Trophoblast cell (in vitro differentiated cells and primary cell): ENCODE measurements at regions not wholly inside any gene's neighbourhood (a gene's known extent, or its start where the extent isn't known, plus 50 kb on each side); places are given as distances from the start of the nearest gene placed in this dataset.

Experiments used
- DNase-seq, 2 donors: peaks; one replicate each; pipeline ENCODE4 v3.0.0-alpha.2; 2016
- H2AFZ ChIP-seq: 2 replicates; pipeline ENCODE4 v1.6.1; 2013; ENCODE audit warnings: low read length, moderate library complexity, mild to moderate bottlenecking; ENCODE audit not compliant: insufficient read depth, poor library complexity
- H2AK5ac ChIP-seq: 2 replicates; pipeline ENCODE4 v1.6.1; 2013; ENCODE audit warnings: mild to moderate bottlenecking, low read length
- H2BK120ac ChIP-seq: 2 replicates; pipeline ENCODE4 v1.6.1; 2013; ENCODE audit warnings: low read length, mild to moderate bottlenecking, moderate library complexity; ENCODE audit not compliant: insufficient read depth, poor library complexity
- H2BK12ac ChIP-seq: 2 replicates; pipeline ENCODE4 v1.6.1; 2013; ENCODE audit warnings: mild to moderate bottlenecking, low read length, moderate library complexity
- H2BK5ac ChIP-seq: 2 replicates; pipeline ENCODE4 v1.6.1; 2013; ENCODE audit warnings: low read length, low read depth, moderate library complexity, mild to moderate bottlenecking; ENCODE audit not compliant: poor library complexity
- H3K14ac ChIP-seq: 2 replicates; pipeline ENCODE4 v1.6.1; 2013; ENCODE audit warnings: mild to moderate bottlenecking, low read length
- H3K18ac ChIP-seq: 2 replicates; pipeline ENCODE4 v1.6.1; 2013; ENCODE audit warnings: mild to moderate bottlenecking, low read length
- H3K23ac ChIP-seq: 2 replicates; pipeline ENCODE4 v1.6.1; 2013; ENCODE audit warnings: low read length
- H3K27ac ChIP-seq: 2 replicates; pipeline ENCODE4 v1.5.1; 2013; ENCODE audit warnings: low read depth, mild to moderate bottlenecking, inconsistent platforms, low read length, moderate library complexity
- H3K27me3 ChIP-seq: 2 replicates; pipeline ENCODE4 v1.6.1; 2013; ENCODE audit warnings: inconsistent platforms, mild to moderate bottlenecking, low read length, moderate library complexity; ENCODE audit not compliant: insufficient read depth
- H3K36me3 ChIP-seq, 2 experiments: 1 replicate in 1 of 2; 2 replicates in 1 of 2; pipeline ENCODE4 v1.6.1; 2013; ENCODE audit warnings: low read length in 2 of 2, mild to moderate bottlenecking in 2 of 2, moderate library complexity in 1 of 2; ENCODE audit not compliant: insufficient read depth in 2 of 2, control insufficient read depth in 1 of 2
- H3K4ac ChIP-seq: 2 replicates; pipeline ENCODE4 v1.6.1; 2013; ENCODE audit warnings: low read depth, mild to moderate bottlenecking, low read length, moderate library complexity
- H3K4me1 ChIP-seq, 2 experiments: 1 replicate in 1 of 2; 2 replicates in 1 of 2; pipeline ENCODE4 v1.6.1; 2013; ENCODE audit warnings: low read length in 2 of 2, mild to moderate bottlenecking in 2 of 2, moderate library complexity in 1 of 2; ENCODE audit not compliant: insufficient read depth in 2 of 2, control insufficient read depth in 1 of 2
- H3K4me2 ChIP-seq: 2 replicates; pipeline ENCODE4 v1.6.1; 2013; ENCODE audit warnings: inconsistent platforms, mild to moderate bottlenecking, low read length, moderate library complexity
- H3K4me3 ChIP-seq: 2 replicates; pipeline ENCODE4 v1.5.1; 2013; ENCODE audit warnings: mild to moderate bottlenecking, low read depth, low read length, inconsistent platforms
- H3K79me1 ChIP-seq: one replicate; pipeline ENCODE4 v1.6.1; 2013; ENCODE audit warnings: low read length
- H3K79me2 ChIP-seq: 2 replicates; pipeline ENCODE4 v1.6.1; 2013; ENCODE audit warnings: low read length, mild to moderate bottlenecking; ENCODE audit not compliant: control insufficient read depth, insufficient read depth, poor library complexity
- H3K9ac ChIP-seq: 2 replicates; pipeline ENCODE4 v1.6.1; 2013; ENCODE audit warnings: mild to moderate bottlenecking, low read length
- H3K9me3 ChIP-seq: 2 replicates; pipeline ENCODE4 v1.6.1; 2013; ENCODE audit warnings: low read depth, mild to moderate bottlenecking, control low read depth, inconsistent platforms, low read length; ENCODE audit not compliant: insufficient read depth
- H4K12ac ChIP-seq: 2 replicates; pipeline ENCODE4 v1.6.1; 2013; ENCODE audit warnings: low read depth, mild to moderate bottlenecking, low read length, moderate library complexity
- H4K8ac ChIP-seq: 2 replicates; pipeline ENCODE4 v1.6.1; 2013; ENCODE audit warnings: low read depth, mild to moderate bottlenecking, low read length, moderate library complexity
- H4K91ac ChIP-seq: one replicate; pipeline ENCODE4 v1.6.1; 2013; ENCODE audit warnings: low read depth, mild to moderate bottlenecking, low read length, moderate library complexity
- WGBS: extraction: QIAGEN DNeasy Blood & Tissue Kit; methylation state at CpG from one replicate; pipeline ENCODE4 v1.1.7; 2013; ENCODE audit warnings: missing lambda C conversion rate; ENCODE audit not compliant: insufficient read length, insufficient coverage; ENCODE audit errors: extremely low coverage; 5-methylcytosine and 5-hydroxymethylcytosine counted together

GRCh38 chr6:156336089-156336488 lies 441.1 kb upstream of the ARID1B start:
- Histone ChIP-seq H2AK5ac (no peak overlapping the region), H3K4me2 (no peak overlapping the region), H2BK120ac (no peak overlapping the region), H2BK12ac (no peak overlapping the region), H3K4me1 (no peaks in the 10 kb centered on the region), H3K79me2 (no peaks in the 10 kb centered on the region), H4K8ac (no peak overlapping the region), H3K23ac (no peak overlapping the region), H3K79me1 (no peaks in the 10 kb centered on the region), H3K4ac (no peak overlapping the region), H3K9ac (no peak overlapping the region), H2AFZ (no peak overlapping the region), H4K91ac (no peak overlapping the region), H4K12ac (no peak overlapping the region), H2BK5ac (no peak overlapping the region), H3K9me3 (no peaks in the 10 kb centered on the region), H3K14ac (no peak overlapping the region), H3K4me3 (no peak overlapping the region), H3K18ac (no peak overlapping the region), H3K27me3 (no peaks in the 10 kb centered on the region), H3K27ac (no peak overlapping the region), H3K36me3 (no peaks in the 10 kb centered on the region)
- no CpG with 5 or more reads among the region's 5 CpGs for WGBS
- DNase-seq: peak in 1 of 2 donors; percentile 4

GRCh38 chr6:156334966-156335365 lies 442.2 kb upstream of the ARID1B start:
- Histone ChIP-seq H3K79me1 (no peaks in the 10 kb centered on the region), H3K23ac (no peak overlapping the region), H3K9me3 (no peaks in the 10 kb centered on the region), H3K79me2 (no peaks in the 10 kb centered on the region), H3K4me3 (no peak overlapping the region), H3K4me1 (no peaks in the 10 kb centered on the region), H3K4ac (no peak overlapping the region), H4K91ac (no peak overlapping the region), H3K36me3 (no peaks in the 10 kb centered on the region), H3K27me3 (no peaks in the 10 kb centered on the region), H2AFZ (no peak overlapping the region), H2BK5ac (no peak overlapping the region), H2BK120ac (no peak overlapping the region), H3K14ac (no peak overlapping the region), H2AK5ac (no peak overlapping the region), H3K4me2 (no peak overlapping the region), H4K8ac (no peak overlapping the region), H3K9ac (no peak overlapping the region), H3K18ac (no peak overlapping the region), H4K12ac (no peak overlapping the region), H2BK12ac (no peak overlapping the region), H3K27ac (no peak overlapping the region)
- no peak for DNase-seq

- Histone ChIP-seq H2BK5ac (no peak overlapping the region), H3K4me2 (no peak overlapping the region), H3K79me2 (no peaks in the 10 kb centered on the region), H3K9me3 (no peaks in the 10 kb centered on the region), H3K18ac (no peak overlapping the region), H3K79me1 (no peaks in the 10 kb centered on the region), H4K8ac (no peak overlapping the region), H2BK120ac (no peak overlapping the region), H3K4me3 (no peak overlapping the region), H3K4me1 (no peaks in the 10 kb centered on the region), H2AK5ac (no peak overlapping the region), H3K14ac (no peak overlapping the region), H3K9ac (no peak overlapping the region), H2BK12ac (no peak overlapping the region), H4K91ac (no peak overlapping the region), H2AFZ (no peak overlapping the region), H3K27ac (no peak overlapping the region), H3K23ac (no peak overlapping the region), H3K27me3 (no peaks in the 10 kb centered on the region), H3K36me3 (no peaks in the 10 kb centered on the region), H4K12ac (no peak overlapping the region), H3K4ac (no peak overlapping the region)
- WGBS: no CpG with 5 or more reads among the region's 2 CpGs
- no peak for DNase-seq
Observed at GRCh38 chr6:156319707-156320106, 457.5 kb upstream of the ARID1B start.

DNA sequence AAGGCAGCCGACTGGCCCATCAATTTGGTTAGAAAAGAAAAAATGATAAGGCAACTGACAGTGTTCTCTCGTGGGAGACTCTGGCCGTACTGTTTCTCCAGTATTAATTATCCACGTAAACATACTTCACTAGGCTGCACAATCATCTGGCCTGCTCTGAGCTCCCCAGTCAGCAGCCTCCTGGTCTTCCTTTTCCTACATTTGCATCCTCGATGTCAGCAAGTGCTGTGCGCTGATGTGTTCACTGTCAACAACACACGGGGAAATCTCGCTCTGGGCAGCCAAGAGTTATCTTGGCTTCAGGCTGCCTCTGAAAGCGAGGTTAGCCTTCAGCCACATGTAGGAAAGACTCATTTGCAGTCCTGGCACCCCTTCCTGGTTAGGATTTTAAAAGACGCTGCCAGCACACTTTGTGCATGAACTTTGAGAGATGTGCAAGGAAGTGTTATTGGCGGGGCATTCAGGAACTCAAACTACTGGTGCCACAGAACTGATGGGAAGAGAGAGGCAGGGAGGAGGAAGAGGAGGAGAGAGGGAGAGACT lies 460.5 kb upstream of the ARID1B start:
- Histone ChIP-seq H2AK5ac (no peak overlapping the region), H3K4me3 (no peak overlapping the region), H4K91ac (no peak overlapping the region), H3K18ac (no peak overlapping the region), H3K79me2 (no peaks in the 10 kb centered on the region), H3K27ac (no peak overlapping the region), H3K9me3 (no peaks in the 10 kb centered on the region), H3K4me1 (no peaks in the 10 kb centered on the region), H2BK12ac (no peak overlapping the region), H3K4me2 (no peak overlapping the region), H3K23ac (no peak overlapping the region), H3K36me3 (no peaks in the 10 kb centered on the region), H2AFZ (no peak overlapping the region), H4K12ac (no peak overlapping the region), H4K8ac (no peak overlapping the region), H3K14ac (no peak overlapping the region), H3K79me1 (no peaks in the 10 kb centered on the region), H3K9ac (no peak overlapping the region), H3K4ac (no peak overlapping the region), H3K27me3 (no peaks in the 10 kb centered on the region), H2BK120ac (no peak overlapping the region), H2BK5ac (no peak overlapping the region)
- DNase-seq: no peak
- no CpG with 5 or more reads among the region's 11 CpGs for WGBS
